Pancreas (tissue), 10 donors: ENCODE measurements at regions not wholly inside any gene's neighbourhood (a gene's known extent, or its start where the extent isn't known, plus 50 kb on each side); places are given as distances from the start of the nearest gene placed in this dataset.

ENCODE experiments used
- ATAC-seq, 4 donors: fragments of 200-7000 bp; cut with Tn5 transposase; one replicate each; pipeline versions ENCODE4 v1.8.0 to v1.9.1; 2020; ENCODE audit warnings: mild to moderate bottlenecking in 4 of 4, moderate library complexity in 4 of 4
- DNase-seq, 6 donors: peaks; one replicate each; pipeline ENCODE4 v3.0.0-alpha.2; 2020
- FAIRE-seq: peaks from 2 replicates; lab custom pipeline; 2012; peaks lifted over from hg19 to GRCh38; lab: Jason Lieb, UNC
- H3K27ac ChIP-seq, 4 donors: fragments of 200-600 bp; sonication (generic); 1 replicate in 3 of 4; 2 replicates in 1 of 4; pipeline versions ENCODE4 v1.5.0 to v1.8.0; 2020
- H3K27me3 ChIP-seq, 4 donors: fragments of 200-600 bp; one replicate each; pipeline ENCODE4 v1.8.0; 2021
- H3K36me3 ChIP-seq, 3 donors: fragments of 200-600 bp; sonication (generic) in 1 of 3; one replicate each; pipeline versions ENCODE4 v1.5.0 to v1.8.0; 2020 to 2021
- H3K4me1 ChIP-seq, 3 donors: fragments of 200-600 bp; one replicate each; pipeline ENCODE4 v1.8.0; 2021
- H3K4me3 ChIP-seq, 4 donors: fragments of 200-600 bp; sonication (generic) in 2 of 4; one replicate each; pipeline versions ENCODE4 v1.5.0 to v1.8.0; 2020 to 2021
- H3K9me3 ChIP-seq, 4 donors: fragments of 200-600 bp; one replicate each; pipeline ENCODE4 v1.8.0; 2021
- CTCF ChIP-seq, 4 donors: fragments of 200-600 bp; sonication (generic) in 3 of 4; IDR thresholded peaks; one replicate each; pipeline versions ENCODE4 v1.5.0 to v1.8.0; 2021; ENCODE audit warnings: antibody characterized with exemption in 4 of 4
- WGBS, 2 donors: extraction: QIAGEN DNeasy Blood & Tissue Kit; methylation state at CpG; one replicate each; pipeline ENCODE4 v1.1.7; 2013; 5-methylcytosine and 5-hydroxymethylcytosine counted together
- intact Hi-C, 3 donors: fragments of 100-400 bp; cut with DNase I; formaldehyde crosslinking; loops; one replicate each; pipeline versions ENCODE4 v1.11.1 to v1.14.2; 2022
- donor health status: healthy with polysubstance abuse.
- donor health status: DM: no; HTN: no; CAD: no; lungs with moderate emphysema.
- donor health status: DM: no; HTN: no; CAD: no.
- donor health status: control.
- donor health status: control.
- donor health status: Bipolar disorder and iron deficiency.
- donor health status: DM: yes; HTN: yes; CAD: no.
- donor health status: DM: no; HTN: no; CAD: no.
- donor health status: DM: no; HTN: no; CAD: no.
- donor health status: DM: yes; HTN: yes; CAD: no.

DNA sequence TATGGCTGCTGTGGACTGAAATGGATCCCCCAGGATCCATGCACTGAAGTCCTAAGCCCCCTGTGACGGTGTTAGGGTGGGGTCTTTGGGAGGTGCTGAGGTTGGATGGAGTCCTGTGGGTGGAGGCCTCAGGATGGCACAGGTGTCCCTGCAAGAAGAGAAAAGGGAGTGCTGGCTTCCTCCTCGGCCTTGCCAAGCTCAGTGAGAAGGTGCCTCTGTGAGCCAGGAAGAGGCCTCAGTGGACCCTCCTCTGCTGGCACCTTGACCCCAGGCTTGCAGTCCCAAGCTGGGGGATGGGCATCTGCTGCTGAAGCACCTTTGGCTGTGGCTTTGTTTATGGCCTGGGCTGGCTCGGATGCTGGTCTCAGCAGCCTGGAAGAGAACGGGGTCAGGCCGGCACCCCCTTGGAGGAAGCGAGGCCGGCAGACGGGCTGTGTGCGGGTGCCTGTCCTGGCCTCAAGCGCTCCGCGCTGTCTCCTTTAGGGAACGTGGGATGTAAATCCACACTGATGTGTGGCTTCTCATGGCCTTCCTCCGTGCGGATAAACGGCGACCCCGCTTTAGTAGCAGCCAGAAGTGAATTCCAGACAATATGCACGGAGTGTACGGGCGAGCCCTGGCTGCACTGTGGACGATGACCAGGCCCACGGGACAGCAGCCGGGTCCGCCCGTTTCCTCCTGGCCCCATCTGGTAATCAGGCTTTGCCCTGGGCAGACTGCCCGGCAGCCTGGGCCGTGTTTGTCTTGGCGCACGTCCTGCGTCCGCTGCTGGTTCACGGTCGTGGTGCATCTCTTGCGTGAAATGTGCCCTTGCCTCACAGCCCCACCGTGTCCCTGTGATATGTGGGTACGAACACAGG lies 182.6 kb downstream of the ERMARD start:
- FAIRE-seq (no peak), ATAC-seq (peak; percentile 91 to 96 (median 95)), DNase-seq (peak; percentile 86 to 97 (median 93))
- 40 to 43% methylated on average over 36 to 37 of the region's 37 CpGs for WGBS, 2 donors
- no peaks in the 10 kb centered on the region for H3K27me3 ChIP-seq
- TF ChIP-seq CTCF (IDR thresholded peaks at IDR 0.05) = no peak
- H3K27ac ChIP-seq = peak overlapping the region in 3 of 4 donors; percentile 6 to 39 (median 27)
- intact Hi-C loops = no loop called here
- H3K4me3 ChIP-seq = no peak overlapping the region
- peaks cover 16 to 23% (median 20%) of the 10 kb centered on the region in 3 donors for H3K4me1 ChIP-seq
- H3K9me3 ChIP-seq = no peaks in the 10 kb centered on the region
- no peaks in the 10 kb centered on the region for H3K36me3 ChIP-seq

DNA sequence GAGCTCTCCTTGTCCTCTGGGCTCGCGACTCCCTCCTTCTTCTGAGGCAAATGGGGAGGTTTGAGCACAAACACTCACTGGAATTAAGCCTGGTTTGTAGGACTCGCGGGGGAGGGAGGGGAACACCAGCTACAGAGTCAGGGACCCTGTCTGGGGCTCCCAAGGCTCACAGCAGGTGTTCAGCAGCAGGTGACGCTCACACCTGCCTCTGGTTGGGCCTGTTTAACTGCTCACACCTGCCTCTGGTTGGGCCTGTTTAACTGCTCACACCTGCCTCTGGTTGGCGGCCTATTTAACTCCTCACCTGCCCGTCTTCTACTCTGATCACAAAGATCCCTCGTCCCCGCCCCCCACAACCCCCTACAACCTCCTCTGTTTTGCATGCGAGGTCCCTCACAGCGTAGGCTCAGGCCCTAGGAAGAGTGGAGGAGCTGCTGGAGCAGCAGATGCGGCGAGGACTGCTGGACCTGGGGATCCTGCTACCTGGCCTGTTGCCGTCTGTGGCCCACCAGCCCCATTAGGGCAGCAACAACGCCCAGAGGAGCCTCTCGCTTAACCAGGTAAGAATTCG lies 181.9 kb downstream of the ERMARD start:
- no peak for TF ChIP-seq CTCF (IDR thresholded peaks at IDR 0.05)

DNA sequence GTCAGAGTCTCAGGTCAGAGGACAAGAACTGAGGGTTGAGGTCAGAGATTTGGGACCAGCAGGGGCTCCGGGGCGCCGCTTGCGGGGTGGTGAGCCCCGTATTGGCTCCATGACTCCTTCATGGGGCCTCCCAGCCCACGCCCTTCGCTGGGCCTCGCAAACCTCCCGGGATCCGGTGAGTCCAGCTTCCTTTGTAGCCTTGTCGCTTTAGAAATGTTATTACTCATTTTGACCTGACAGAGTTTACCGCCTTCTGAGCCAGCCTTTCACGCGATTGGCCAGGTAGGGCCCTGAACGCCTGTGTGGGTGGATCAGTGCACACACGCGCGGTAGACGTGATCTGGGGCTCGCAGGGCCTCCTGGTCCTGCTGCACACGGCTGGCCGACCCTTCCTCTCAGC lies 181.1 kb downstream of the ERMARD start:
- no peak overlapping the region for H3K4me3 ChIP-seq
- intact Hi-C loops = no loop called here
- FAIRE-seq (no peak), ATAC-seq (no peak), DNase-seq (no peak)
- no peaks in the 10 kb centered on the region for H3K27me3 ChIP-seq
- H3K9me3 ChIP-seq = no peaks in the 10 kb centered on the region
- 84% methylated on average over 22 of the region's 22 CpGs for WGBS, 2 donors
- peaks cover 16 to 23% (median 20%) of the 10 kb centered on the region in 3 donors for H3K4me1 ChIP-seq
- H3K27ac ChIP-seq = no peak overlapping the region
- H3K36me3 ChIP-seq = no peaks in the 10 kb centered on the region
- TF ChIP-seq CTCF (IDR thresholded peaks at IDR 0.05) = no peak

More for the DNA sequence above, 181.9 kb downstream of the ERMARD start:
- no peak overlapping the region for H3K4me3 ChIP-seq
- no peaks in the 10 kb centered on the region for H3K9me3 ChIP-seq
- 72 to 75% methylated on average over 17 of the region's 17 CpGs for whole genome bisulfite sequencing, 2 donors
- ATAC-seq (peak; percentile 70 to 82 (median 80)), FAIRE-seq (no peak), DNase-seq (peak in 5 of 6 donors; percentile 62 to 72 (median 71))
- H3K27me3 ChIP-seq = no peaks in the 10 kb centered on the region
- H3K36me3 ChIP-seq = no peaks in the 10 kb centered on the region
- no peak overlapping the region for H3K27ac ChIP-seq
- peaks cover 16 to 23% (median 20%) of the 10 kb centered on the region in 3 donors for H3K4me1 ChIP-seq
- intact Hi-C loops = no loop called here

DNA sequence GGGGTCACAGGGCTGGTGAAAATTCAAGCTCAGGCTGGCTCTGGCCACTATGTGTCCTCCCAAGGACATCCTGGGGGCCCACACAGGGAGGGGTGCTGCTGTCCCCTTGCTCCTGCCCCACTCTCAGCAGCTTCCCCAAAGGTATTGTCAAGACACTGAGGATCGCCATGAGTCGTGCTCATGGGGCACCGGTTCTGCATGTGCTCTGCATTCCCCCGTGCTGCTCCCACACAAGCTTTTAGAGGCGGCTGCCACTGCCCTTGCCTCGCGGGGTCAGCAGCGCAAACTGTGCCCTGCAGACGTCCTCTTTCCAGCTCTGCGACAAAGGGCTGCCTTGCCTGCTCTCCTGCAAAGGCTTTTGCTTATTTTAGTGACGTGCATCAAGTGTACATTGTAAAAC lies 179.8 kb downstream of the ERMARD start:
- no peak for FAIRE-seq
- Histone ChIP-seq H3K4me3 (no peak overlapping the region), H3K27me3 (no peaks in the 10 kb centered on the region), H3K36me3 (no peaks in the 10 kb centered on the region), H3K27ac (no peak overlapping the region), H3K9me3 (no peaks in the 10 kb centered on the region), H3K4me1 (peaks cover 16 to 23% (median 20%) of the 10 kb centered on the region in 3 donors)
- no peak for TF ChIP-seq CTCF (IDR thresholded peaks at IDR 0.05)
- WGBS, 2 donors = 81 to 82% methylated on average over 11 of the region's 11 CpGs
- no peak for DNase-seq
- ATAC-seq = no peak
- intact Hi-C loops = no loop called here
